ENCODE measurements at regions not wholly inside any gene's neighbourhood (a gene's known extent, or its start where the extent isn't known, plus 50 kb on each side); places are given as distances from the start of the nearest gene placed in this dataset.

- POLR2A ChIA-PET = interaction anchor here (1.0 kb wide), 1 partner anchor 15 kb away, joined by 3 read pairs; no protein-coding TSS in a partner anchor
These were observed 2731.9 kb downstream of the ARAP2 start for GRCh38 chr4:33512397-33512796.

GRCh38 chr4:33518856-33519255 lies 2725.5 kb downstream of the ARAP2 start:
- no TSS peak for BruUV-seq (replicated peaks)
- Histone ChIP-seq H2AFZ (ENCODE audit: low read length) (no peak overlapping the region), H3K9me2 (ENCODE audit: insufficient read depth, low read length) (no peaks in the 10 kb centered on the region), H3K27ac (ENCODE audit: low read depth, low read length, poor library complexity, severe bottlenecking) (no peak overlapping the region), H3K36me3 (ENCODE audit: insufficient read depth, low read length) (no peaks in the 10 kb centered on the region), H3K4me3 (ENCODE audit: low read depth, low read length, poor library complexity, severe bottlenecking) (no peak overlapping the region), H3K4me1 (ENCODE audit: insufficient read depth, low read length, poor library complexity, severe bottlenecking) (no peaks in the 10 kb centered on the region), H3K9me3 (ENCODE audit: low read length) (no peaks in the 10 kb centered on the region), H3K79me2 (ENCODE audit: insufficient read depth, low read depth, low read length) (no peaks in the 10 kb centered on the region), H3K4me2 (ENCODE audit: low read length) (no peak overlapping the region), H4K20me1 (ENCODE audit: insufficient read depth, low read length) (no peaks in the 10 kb centered on the region)
- intact Hi-C loops (cut with micrococcal nuclease; ENCODE audit: unreplicated experiment) = no loop called here
- no peak for DNase-seq (ENCODE audit: low spot score)
- ChIA-PET POLR2A (interaction anchor here (0.5 to 0.8 kb wide), 3 partner anchors 14 to 404 kb away, joined by 3 read pairs; no protein-coding TSS in a partner anchor), CTCF (ENCODE audit: unreplicated experiment) (no interaction called here)
- TF ChIP-seq CTCF (conservative IDR thresholded peaks at IDR 0.05; ENCODE audit: low read length) (no peak), EZH2phosphoT487 (IDR thresholded peaks at IDR 0.05; ENCODE audit: borderline replicate concordance, low read depth, low read length) (no peak)

More at GRCh38 chr4:33512397-33512796, 2731.9 kb downstream of the ARAP2 start:
- no peaks in the 10 kb centered on the region for H4K20me1 ChIP-seq (ENCODE audit: insufficient read depth, low read length)
- H3K9me2 ChIP-seq (ENCODE audit: insufficient read depth, low read length) = no peaks in the 10 kb centered on the region
- intact Hi-C loops (cut with micrococcal nuclease; ENCODE audit: unreplicated experiment) = no loop called here
- H3K36me3 ChIP-seq (ENCODE audit: insufficient read depth, low read length) = no peaks in the 10 kb centered on the region
- CTCF ChIA-PET (ENCODE audit: unreplicated experiment) = no interaction called here
- no TSS peak for BruUV-seq (replicated peaks)
- H3K79me2 ChIP-seq (ENCODE audit: insufficient read depth, low read depth, low read length) = no peaks in the 10 kb centered on the region
- H3K27ac ChIP-seq (ENCODE audit: low read depth, low read length, poor library complexity, severe bottlenecking) = no peak overlapping the region
- 0 out of 2 replicates have a peak overlapping the region, but pooled peaks have one; percentile 47 for H2AFZ ChIP-seq (ENCODE audit: low read length)
- H3K4me3 ChIP-seq (ENCODE audit: low read depth, low read length, poor library complexity, severe bottlenecking) = no peak overlapping the region
- no peaks in the 10 kb centered on the region for H3K9me3 ChIP-seq (ENCODE audit: low read length)
- H3K4me1 ChIP-seq (ENCODE audit: insufficient read depth, low read length, poor library complexity, severe bottlenecking) = no peaks in the 10 kb centered on the region
- no peak overlapping the region for H3K4me2 ChIP-seq (ENCODE audit: low read length)
- peak; percentile 17 for DNase-seq (ENCODE audit: low spot score)
- TF ChIP-seq CTCF (conservative IDR thresholded peaks at IDR 0.05; ENCODE audit: low read length) (no peak), EZH2phosphoT487 (IDR thresholded peaks at IDR 0.05; ENCODE audit: borderline replicate concordance, low read depth, low read length) (no peak)

GRCh38 chr4:33532821-33533220 lies 2711.5 kb downstream of the ARAP2 start:
- CTCF ChIA-PET (ENCODE audit: unreplicated experiment) = no interaction called here

More at GRCh38 chr4:33532821-33533220, 2711.5 kb downstream of the ARAP2 start:
- no peak for DNase-seq (ENCODE audit: low spot score)
- Histone ChIP-seq H3K27ac (ENCODE audit: low read depth, low read length, poor library complexity, severe bottlenecking) (no peak overlapping the region), H3K4me1 (ENCODE audit: insufficient read depth, low read length, poor library complexity, severe bottlenecking) (no peaks in the 10 kb centered on the region), H2AFZ (ENCODE audit: low read length) (no peak overlapping the region), H4K20me1 (ENCODE audit: insufficient read depth, low read length) (no peaks in the 10 kb centered on the region), H3K4me2 (ENCODE audit: low read length) (no peak overlapping the region), H3K79me2 (ENCODE audit: insufficient read depth, low read depth, low read length) (no peaks in the 10 kb centered on the region), H3K36me3 (ENCODE audit: insufficient read depth, low read length) (no peaks in the 10 kb centered on the region), H3K4me3 (ENCODE audit: low read depth, low read length, poor library complexity, severe bottlenecking) (no peak overlapping the region), H3K9me2 (ENCODE audit: insufficient read depth, low read length) (no peaks in the 10 kb centered on the region), H3K9me3 (ENCODE audit: low read length) (no peaks in the 10 kb centered on the region)
- TF ChIP-seq EZH2phosphoT487 (IDR thresholded peaks at IDR 0.05; ENCODE audit: borderline replicate concordance, low read depth, low read length) (no peak), CTCF (conservative IDR thresholded peaks at IDR 0.05; ENCODE audit: low read length) (no peak)
- intact Hi-C loops (cut with micrococcal nuclease; ENCODE audit: unreplicated experiment) = no loop called here
- no TSS peak for BruUV-seq (replicated peaks)
- POLR2A ChIA-PET = no interaction called here
